HUES6 (cell line): ENCODE measurements at regions not wholly inside any gene's neighbourhood (a gene's known extent, or its start where the extent isn't known, plus 50 kb on each side); places are given as distances from the start of the nearest gene placed in this dataset.
"Not testable (repeated sequence)": the region's sequence is repeated elsewhere in the genome, so short reads cannot be mapped to it uniquely, and the experiment has no call there.

Source experiments
- H3K27ac ChIP-seq: 2 replicates; pipeline ENCODE4 v1.7.0; 2013; ENCODE audit warnings: low read depth, mild to moderate bottlenecking, low read length, inconsistent platforms
- H3K27me3 ChIP-seq: 2 replicates; pipeline ENCODE4 v1.6.1; 2013; ENCODE audit warnings: low read length; ENCODE audit not compliant: control insufficient read depth, insufficient read depth
- H3K36me3 ChIP-seq: 2 replicates; pipeline ENCODE4 v1.6.1; 2013; ENCODE audit warnings: low read length; ENCODE audit not compliant: control insufficient read depth, insufficient read depth
- H3K4me1 ChIP-seq: 2 replicates; pipeline ENCODE4 v1.6.1; 2013; ENCODE audit warnings: low read length; ENCODE audit not compliant: control insufficient read depth, insufficient read depth
- H3K4me3 ChIP-seq: 2 replicates; pipeline ENCODE4 v1.5.1; 2013; ENCODE audit warnings: low read depth, low read length
- H3K9ac ChIP-seq: one replicate; pipeline ENCODE4 v1.6.1; 2013; ENCODE audit warnings: mild to moderate bottlenecking, low read length
- H3K9me3 ChIP-seq: 2 replicates; pipeline ENCODE4 v1.6.1; 2013; ENCODE audit warnings: low read depth, low read length; ENCODE audit not compliant: control insufficient read depth, insufficient read depth

DNA sequence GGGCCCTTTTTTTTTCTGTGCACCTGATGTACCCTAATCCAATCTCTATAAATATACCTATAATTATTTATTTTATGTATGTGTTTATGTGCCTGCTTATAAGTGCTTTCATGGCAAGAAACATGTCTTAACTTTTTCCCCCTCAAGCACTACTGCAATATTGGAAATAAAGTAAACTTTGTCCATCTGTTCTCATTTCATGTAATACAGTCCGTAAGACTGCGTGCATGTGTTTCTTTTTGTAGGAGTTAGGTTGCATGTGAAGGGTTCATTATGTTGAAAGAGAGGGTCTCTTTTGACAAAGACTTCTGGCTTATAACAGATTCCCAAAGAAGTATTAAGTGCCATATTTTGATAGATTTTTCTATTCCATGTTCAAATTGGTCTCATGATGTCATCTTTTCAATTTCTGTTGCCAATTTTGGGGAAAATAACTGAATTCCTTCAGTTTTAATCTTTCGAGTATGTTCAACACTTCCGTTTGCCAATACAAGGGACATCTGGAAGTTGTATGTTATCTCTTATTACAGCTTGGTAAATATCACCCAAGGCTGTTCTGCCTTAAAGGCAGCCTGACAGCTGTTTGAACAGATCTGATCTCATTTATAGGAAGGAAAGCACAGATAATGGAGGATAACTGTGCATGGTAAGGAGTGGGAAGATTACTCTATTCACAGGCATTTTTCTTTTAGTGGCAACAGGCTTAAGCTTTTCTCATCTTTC, 273.1 kb upstream of the SGO1 start:
- Histone ChIP-seq H3K27ac (no peak overlapping the region), H3K27me3 (no peaks in the 10 kb centered on the region), H3K4me3 (no peak overlapping the region), H3K9ac (no peak overlapping the region), H3K4me1 (peaks cover 8% of the 10 kb centered on the region; the same call in 1 of the 2 replicates), H3K9me3 (peaks cover 31% of the 10 kb centered on the region), H3K36me3 (no peaks in the 10 kb centered on the region)

GRCh38 chr3:20456511-20456910, 270.5 kb upstream of the SGO1 start:
- no peaks in the 10 kb centered on the region for H3K36me3 ChIP-seq
- H3K4me1 ChIP-seq: no peaks in the 10 kb centered on the region
- no peak overlapping the region for H3K27ac ChIP-seq
- H3K27me3 ChIP-seq: no peaks in the 10 kb centered on the region
- no peak overlapping the region for H3K4me3 ChIP-seq
- peaks cover 45% of the 10 kb centered on the region for H3K9me3 ChIP-seq
- H3K9ac ChIP-seq: no peak overlapping the region

DNA sequence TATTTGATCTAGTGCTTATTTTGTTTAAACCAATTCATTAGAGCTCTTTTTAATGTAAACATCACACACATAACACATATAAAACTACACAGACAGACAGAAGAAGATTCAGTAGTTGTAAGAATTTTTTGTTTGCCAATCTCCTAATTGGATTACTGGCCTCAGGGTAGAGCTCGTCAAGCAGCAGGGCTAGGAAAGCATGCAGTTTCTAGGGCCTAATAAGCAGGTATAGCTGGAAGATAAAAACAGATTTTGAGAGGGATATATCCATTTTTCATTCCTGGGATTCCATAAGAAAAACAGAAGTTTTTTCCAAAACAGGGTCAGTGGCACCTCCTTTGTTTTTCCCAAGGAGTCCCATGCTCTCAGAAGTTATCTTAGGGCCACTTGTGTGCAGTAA, 265.2 kb upstream of the SGO1 start:
- Histone ChIP-seq H3K27me3 (no peaks in the 10 kb centered on the region), H3K36me3 (no peaks in the 10 kb centered on the region), H3K9ac (no peak overlapping the region), H3K4me1 (no peaks in the 10 kb centered on the region), H3K27ac (no peak overlapping the region), H3K9me3 (peaks cover 33% of the 10 kb centered on the region), H3K4me3 (no peak overlapping the region)

- H3K27ac ChIP-seq: no peak overlapping the region
- H3K36me3 ChIP-seq: no peaks in the 10 kb centered on the region
- no peaks in the 10 kb centered on the region for H3K4me1 ChIP-seq
- no peak overlapping the region for H3K9ac ChIP-seq
- H3K27me3 ChIP-seq: no peaks in the 10 kb centered on the region
- no peak overlapping the region for H3K4me3 ChIP-seq
- H3K9me3 ChIP-seq: peaks cover 32% of the 10 kb centered on the region
Measured at GRCh38 chr3:20450611-20451010, 264.6 kb upstream of the SGO1 start.

GRCh38 chr3:20442846-20443245, 256.8 kb upstream of the SGO1 start:
- Histone ChIP-seq H3K4me1 (no peaks in the 10 kb centered on the region), H3K27me3 (no peaks in the 10 kb centered on the region), H3K27ac (no peak overlapping the region), H3K9me3 (peaks cover 9% of the 10 kb centered on the region; the same call in 1 of the 2 replicates), H3K4me3 (no peak overlapping the region), H3K9ac (no peak overlapping the region), H3K36me3 (no peaks in the 10 kb centered on the region)

- not testable (repeated sequence) for H3K4me3 ChIP-seq, H3K9me3 ChIP-seq, H3K27ac ChIP-seq, H3K9ac ChIP-seq, H3K4me1 ChIP-seq, H3K36me3 ChIP-seq, H3K27me3 ChIP-seq
Measured at GRCh38 chr3:20427268-20427667, 241.3 kb upstream of the SGO1 start.

- Histone ChIP-seq H3K27ac (no peak overlapping the region), H3K9ac (no peak overlapping the region), H3K36me3 (no peaks in the 10 kb centered on the region), H3K4me3 (no peak overlapping the region), H3K4me1 (no peaks in the 10 kb centered on the region), H3K27me3 (no peaks in the 10 kb centered on the region), H3K9me3 (no peaks in the 10 kb centered on the region)
Measured at GRCh38 chr3:20425138-20425537, 239.1 kb upstream of the SGO1 start.

DNA sequence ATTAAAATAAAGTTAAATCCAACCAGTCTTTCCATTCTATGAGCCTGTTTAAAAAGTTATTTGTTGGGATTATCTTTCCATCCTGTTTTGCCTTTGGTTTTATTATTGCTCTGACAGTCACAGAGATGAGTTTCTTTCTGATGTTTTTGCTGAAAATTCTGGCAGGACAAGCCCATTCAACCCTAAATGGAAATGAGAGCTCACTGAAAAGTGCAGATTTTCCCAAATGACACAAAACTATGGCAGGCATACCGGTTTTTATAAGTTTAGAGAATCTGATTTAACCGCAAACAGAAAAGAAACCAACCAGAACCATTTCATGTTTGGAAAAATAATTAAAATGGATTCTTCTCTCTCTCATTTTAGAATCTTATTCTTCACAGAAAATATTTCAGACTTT, 238.1 kb upstream of the SGO1 start:
- H3K9ac ChIP-seq: no peak overlapping the region
- H3K36me3 ChIP-seq: no peaks in the 10 kb centered on the region
- no peaks in the 10 kb centered on the region for H3K27me3 ChIP-seq
- no peak overlapping the region for H3K4me3 ChIP-seq
- H3K27ac ChIP-seq: no peak overlapping the region
- H3K9me3 ChIP-seq: no peaks in the 10 kb centered on the region
- no peaks in the 10 kb centered on the region for H3K4me1 ChIP-seq

- Histone ChIP-seq H3K9me3 (no peaks in the 10 kb centered on the region), H3K4me1 (no peaks in the 10 kb centered on the region), H3K27me3 (no peaks in the 10 kb centered on the region), H3K27ac (no peak overlapping the region), H3K9ac (no peak overlapping the region), H3K36me3 (no peaks in the 10 kb centered on the region), H3K4me3 (no peak overlapping the region)
Measured at GRCh38 chr3:20422391-20422790, 236.4 kb upstream of the SGO1 start.

DNA sequence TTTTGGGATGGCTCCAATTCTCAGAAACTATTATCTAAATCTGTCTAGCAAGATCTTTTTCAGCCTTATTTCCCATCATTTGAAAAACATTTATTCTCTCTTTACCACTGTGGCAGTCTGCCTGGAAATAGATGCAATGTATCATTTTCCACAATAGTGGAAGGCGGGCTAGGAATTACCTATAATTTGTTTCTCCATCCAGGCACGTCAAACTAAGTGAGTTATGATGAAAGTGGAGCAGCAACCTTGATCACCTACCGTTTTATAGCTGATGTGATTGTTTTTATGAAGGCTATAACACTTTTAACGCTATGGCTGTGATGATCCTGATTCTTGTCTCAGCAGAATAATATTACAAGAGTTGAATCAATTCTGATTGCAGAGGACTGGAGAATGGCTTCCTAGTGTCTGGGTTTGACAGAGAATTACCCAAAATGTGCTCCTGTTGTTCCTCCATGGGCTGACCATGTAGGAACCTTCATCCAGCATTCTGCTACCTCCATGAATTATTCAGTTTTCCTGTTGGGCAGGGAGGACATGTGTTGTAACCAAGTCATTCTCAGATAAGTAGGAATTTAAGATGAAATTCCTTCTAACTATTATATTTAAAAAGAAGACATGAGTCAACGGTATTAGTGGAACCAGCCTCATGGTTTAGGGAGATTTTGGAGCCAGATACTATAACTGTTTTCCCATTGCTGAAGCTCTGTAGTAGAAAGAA, 231.5 kb upstream of the SGO1 start:
- no peaks in the 10 kb centered on the region for H3K36me3 ChIP-seq
- H3K4me1 ChIP-seq: no peaks in the 10 kb centered on the region
- H3K27me3 ChIP-seq: no peaks in the 10 kb centered on the region
- no peaks in the 10 kb centered on the region for H3K9me3 ChIP-seq
- no peak overlapping the region for H3K4me3 ChIP-seq
- no peak overlapping the region for H3K9ac ChIP-seq
- H3K27ac ChIP-seq: no peak overlapping the region

DNA sequence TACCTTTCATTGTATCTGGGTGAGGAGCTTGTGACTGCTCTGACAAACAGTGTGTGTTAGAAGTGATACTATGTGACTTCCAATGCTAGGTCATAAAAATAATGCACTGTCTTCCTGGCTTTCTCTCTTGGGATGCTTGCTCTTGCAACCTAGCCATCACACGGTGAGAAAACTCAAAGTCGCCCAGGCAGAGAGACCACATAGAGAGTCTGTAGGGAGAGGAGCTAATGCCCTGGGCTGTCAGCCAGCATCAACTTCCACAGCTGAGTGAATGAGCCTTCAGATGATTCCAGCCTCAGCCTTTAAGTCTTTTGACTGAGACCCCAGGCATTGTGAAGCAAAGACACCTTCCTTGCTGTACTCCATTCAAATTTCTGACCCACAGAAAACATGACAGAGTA, 220.6 kb upstream of the SGO1 start:
- H3K27me3 ChIP-seq: no peaks in the 10 kb centered on the region
- H3K9me3 ChIP-seq: no peaks in the 10 kb centered on the region
- no peak overlapping the region for H3K4me3 ChIP-seq
- H3K36me3 ChIP-seq: no peaks in the 10 kb centered on the region
- H3K4me1 ChIP-seq: peaks cover 10% of the 10 kb centered on the region
- H3K9ac ChIP-seq: no peak overlapping the region
- no peak overlapping the region for H3K27ac ChIP-seq
